NCI-H128 (cell line): ENCODE measurements at regions not wholly inside any gene's neighbourhood (a gene's known extent, or its start where the extent isn't known, plus 50 kb on each side); places are given as distances from the start of the nearest gene placed in this dataset.
"Not testable (repeated sequence)": the region's sequence is repeated elsewhere in the genome, so short reads cannot be mapped to it uniquely, and the experiment has no call there.

Source experiments
- DNase-seq: peaks from one replicate; lab custom pipeline; 2025; ENCODE audit not compliant: unreplicated experiment; lab: John Stamatoyannopoulos, UW

DNA sequence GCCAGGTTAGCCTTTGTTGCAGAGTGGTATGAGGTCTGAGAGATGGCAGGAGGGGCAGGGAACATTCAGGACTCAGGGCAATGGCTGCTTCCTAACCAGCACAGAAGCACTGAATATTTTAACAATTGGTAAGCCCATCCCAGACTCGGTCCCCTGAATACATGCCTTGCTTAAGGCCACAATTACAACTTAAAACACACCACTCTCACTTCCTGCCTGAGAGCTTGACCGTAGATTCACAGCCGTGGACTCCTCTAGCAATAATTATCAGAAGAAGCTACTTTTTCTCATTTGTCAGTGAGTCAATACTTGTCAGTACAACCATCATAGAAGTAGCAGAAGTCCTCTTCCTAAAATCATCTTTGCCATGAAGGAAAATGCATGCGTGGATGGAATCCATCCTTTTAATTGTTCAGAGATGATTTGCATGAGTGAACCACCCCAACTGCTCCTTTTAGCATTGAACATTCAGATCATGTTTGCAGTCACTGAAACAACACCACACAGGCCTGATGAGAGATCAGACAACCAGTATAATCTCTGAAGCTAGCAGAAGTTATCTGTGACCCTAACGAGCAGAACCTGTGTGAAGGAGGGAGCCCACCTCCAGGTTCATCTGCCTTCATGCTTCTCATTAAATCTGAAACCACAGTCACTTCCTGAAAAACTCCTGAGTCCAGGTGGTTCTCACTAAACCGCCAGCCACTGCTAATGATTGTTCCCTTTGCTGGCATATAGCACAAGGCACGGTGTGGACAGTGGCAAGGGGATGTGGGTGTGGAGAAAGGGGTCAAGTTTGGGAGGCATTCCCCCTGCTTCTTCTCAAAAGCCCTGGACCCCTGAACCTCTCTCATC, 333.9 kb upstream of the CNR1 start:
- DNase-seq, result no peak

DNA sequence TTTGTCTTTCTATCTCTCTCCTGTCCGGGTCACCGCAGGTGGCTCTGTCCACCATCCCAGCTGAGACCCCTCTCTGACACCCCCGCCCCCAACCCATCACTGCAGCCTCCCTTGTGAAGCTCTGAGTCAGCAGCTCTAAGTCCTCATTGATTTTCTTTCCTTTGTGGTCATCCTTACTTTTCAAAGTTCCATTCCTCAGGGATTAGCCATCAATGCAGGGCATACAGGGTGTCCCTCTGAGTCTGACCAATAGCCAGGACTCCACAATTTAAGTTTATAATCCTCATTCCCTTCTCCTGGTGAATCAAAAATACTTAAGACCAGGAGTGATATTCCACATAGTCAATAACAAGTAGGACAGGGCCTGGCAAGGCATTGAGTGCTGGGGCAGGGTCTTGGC, 333.3 kb upstream of the CNR1 start:
- no peak for DNase-seq

DNA sequence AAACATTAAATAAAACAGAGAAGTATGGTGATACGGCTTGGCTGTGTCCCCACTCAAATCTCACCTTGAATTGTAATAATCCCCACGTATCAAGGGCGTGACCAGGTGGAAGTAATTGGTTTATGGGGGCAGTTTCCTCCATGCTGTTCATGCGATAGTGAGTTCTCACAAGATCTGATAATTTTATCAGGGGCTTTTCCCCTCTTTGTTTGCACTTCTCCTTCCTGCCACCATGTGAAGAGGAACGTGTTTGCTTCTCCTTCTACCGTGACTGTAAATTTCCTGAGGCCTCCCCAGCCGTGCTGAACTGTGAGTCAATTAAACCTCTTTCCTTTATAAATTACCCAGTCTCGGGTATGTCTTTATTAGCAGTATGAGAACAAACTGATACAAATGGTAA, 331.3 kb upstream of the CNR1 start:
- DNase-seq, result not testable (repeated sequence)

DNA sequence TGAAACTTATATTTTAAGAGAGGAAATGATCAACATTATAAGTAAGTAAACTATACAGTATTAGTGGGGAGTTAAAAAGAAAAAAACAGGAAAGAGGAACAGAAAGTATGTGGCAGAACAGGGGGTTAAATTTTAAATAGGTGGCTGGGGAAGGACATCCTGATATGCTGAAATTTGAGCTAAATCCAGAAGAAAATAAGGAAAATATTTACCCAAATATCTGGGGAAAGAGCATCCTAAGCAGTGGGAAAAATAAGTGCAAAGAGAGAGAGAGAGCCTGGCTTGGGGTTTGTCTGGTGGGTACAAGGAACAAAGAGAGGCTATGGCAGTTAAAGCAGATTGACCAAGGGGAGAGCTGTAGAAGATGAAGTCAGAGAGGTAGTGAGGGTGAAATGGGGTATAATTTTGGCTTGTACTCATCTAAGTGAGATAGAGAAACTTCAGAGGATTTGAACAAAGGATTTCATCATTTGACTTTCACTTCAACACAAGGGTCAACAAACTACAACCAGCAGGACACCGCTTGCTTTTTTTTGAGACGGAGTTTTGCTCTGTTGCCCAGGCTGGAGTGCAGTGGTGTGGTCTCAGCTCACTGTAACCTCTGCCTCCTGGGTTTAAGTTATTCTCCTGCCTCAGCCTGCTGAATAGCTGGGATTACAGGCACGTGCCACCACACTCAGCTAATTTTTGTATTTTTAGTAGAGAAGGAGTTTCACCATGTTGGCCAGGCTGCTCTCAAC, 328.4 kb upstream of the CNR1 start:
- DNase-seq, result no peak

DNA sequence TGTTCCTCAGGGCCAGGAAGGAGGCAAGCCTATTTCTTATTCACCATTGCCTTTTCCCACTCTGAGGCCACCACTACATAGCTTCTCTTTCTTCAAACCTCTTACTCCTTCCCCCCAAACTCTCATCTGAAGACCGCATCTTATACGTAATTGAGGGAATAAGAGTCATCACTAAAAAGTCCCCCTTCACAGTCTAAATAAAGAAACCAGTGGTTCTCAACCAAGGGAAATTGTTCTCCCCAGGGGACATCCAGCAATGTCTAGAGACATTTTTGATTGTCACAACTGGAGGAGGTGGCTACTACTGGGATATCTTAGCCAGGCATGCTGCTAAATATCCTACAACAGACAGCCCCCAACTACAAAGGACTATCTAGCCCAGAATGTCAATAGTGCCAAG, 327.6 kb upstream of the CNR1 start:
- no peak for DNase-seq

DNA sequence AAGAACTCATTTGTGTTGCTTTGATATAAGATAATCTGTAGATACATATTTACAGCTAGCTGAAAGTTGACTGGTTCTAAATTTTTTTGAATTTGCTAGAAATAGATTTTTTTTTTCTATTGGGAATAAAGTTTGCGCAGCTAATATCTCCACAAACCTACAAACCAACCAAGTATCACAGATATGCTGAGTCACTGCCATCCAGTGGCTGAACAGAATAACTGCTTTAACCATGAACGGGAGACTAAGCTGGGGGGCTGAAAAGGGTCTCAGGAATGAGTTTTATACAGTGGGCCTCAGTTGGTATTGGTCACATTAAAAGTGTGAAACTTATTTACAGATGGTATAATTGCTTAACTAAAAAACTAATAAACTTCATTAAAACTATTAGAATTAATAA, 326.7 kb upstream of the CNR1 start:
- DNase-seq, result no peak

DNA sequence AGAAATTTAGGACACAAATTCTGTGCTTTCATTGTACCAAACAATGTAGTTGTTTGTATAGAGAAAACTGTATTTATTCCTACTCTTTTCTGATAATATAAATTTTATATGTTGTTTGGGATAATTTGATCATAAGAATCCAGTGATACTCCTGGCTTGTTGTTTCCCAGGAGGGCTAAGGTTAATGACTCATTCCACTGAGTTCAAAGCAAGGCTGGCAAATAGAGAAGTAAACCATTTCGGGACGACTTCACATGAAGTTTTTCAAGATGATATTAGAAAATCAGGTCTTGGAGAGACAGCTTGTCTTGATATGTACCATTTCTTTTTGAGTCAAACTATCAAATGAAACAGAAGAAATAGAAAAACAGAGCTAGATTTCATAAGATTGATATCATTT, 326.1 kb upstream of the CNR1 start:
- DNase-seq, result no peak

DNA sequence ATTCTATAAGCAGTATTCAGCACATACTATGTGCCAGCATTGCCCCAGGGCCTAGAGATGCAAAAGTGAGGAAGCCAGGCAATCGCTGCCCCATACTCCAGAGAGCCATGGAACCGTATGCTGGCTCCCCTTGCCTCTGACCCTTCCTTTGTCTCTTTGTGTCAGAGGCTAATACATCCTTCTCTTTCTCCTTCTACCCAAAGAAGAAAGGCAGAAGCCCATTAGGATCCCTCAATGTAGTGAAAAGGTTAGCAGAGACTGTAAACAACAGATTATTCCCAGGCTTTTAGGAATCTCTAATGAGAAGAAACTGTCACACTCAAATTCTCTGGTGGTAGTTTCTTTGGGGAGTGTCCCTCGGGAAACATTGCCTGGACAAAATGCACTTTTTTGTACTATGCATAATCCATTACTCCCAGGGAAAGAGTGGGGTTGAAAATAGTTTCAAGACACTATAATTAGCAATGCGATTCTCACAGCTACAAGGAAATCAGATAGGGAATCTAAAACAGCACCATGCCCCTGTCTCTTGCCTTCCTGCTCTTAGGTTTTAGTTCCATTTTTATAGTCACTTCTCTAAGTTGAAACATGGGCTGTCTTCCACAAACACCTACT, 325.2 kb upstream of the CNR1 start:
- DNase-seq, result no peak

DNA sequence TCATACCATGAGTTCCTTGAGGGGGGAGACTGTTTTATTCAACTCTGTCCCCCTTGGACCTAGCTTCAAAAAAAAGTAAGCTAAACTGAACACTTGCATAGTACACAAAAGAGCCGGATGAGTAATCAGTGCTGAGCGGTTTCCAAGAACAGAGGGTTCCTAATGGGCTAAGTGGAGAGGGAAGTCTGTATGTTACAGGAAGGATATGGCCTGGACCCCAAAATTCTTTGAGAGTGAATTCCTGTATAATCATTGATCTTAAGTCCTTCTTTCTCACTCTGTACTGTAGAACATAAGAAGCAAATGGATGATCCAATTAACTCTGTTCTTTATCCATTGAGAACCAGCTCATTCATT, 324.7 kb upstream of the CNR1 start:
- DNase-seq, result no peak

DNA sequence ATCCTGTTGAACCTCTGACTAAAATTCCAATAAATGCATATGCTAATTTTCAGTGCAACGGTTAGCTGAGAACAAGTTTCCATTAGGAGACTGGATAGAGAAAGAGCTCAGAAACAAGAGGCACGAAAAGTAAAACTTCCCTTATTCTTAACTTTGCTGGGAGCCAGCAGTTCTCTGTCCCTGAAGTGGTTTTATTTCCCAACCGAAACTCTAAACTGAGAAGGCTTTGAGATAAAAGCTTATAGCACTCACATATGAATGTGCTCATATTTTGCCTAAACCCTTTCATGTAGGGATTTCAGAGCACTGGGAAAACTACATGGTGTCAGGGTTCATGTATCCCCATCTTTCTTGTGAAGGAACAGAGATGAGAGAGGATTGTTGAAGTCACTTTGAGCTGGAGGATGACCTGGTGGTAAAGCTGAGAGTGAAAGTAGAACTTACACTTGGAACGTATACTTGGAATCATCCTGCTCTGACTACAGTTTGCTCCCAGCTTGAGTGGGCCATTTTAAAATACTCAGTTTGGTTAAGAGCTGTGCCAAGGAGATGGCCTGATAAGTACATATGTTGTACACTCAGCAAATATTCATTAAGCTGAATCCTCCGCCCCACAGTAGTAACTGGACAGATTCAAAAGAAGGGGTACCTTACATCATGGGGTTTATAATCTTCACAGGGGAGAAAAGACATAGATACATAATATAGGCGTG, 324.2 kb upstream of the CNR1 start:
- DNase-seq, result no peak

DNA sequence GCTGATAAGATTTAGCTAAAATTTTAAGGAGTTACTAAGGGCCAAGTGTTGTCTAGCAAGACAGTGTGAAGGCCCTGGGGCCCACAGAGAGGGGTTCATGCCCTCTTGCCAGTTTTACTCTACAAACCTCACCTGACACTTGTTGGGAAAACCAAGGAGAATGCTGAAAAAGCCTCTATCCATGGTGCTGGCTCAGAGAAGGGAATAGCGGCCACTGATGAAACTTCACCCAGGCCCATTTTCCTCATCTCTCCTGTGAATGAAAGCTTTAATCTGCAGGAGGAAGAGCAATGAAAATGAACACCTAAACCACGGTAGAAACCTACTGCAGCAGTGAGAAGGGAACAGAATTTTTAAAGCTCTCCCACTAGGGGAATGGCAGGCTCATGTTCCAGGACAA, 317.3 kb upstream of the CNR1 start:
- DNase-seq, result no peak

DNA sequence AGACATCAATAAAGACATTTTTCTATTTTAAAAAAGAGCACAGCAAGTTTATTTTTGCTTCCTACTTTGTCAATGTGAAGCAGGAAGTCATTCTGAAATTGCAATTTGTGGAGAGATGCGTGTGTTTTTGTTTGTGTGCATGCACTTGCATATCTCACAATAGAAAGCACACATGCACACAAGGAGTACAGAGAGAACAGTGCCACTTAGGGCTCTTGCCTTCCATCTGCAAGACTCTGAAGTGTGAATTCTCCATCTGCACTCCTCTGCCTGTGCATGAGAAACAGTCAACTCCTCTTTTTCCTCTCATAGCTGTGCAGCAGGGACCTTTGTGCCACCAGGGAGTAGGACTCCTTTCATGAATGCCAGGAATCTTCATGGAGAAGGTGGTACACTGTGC, 316.3 kb upstream of the CNR1 start:
- DNase-seq, result no peak

DNA sequence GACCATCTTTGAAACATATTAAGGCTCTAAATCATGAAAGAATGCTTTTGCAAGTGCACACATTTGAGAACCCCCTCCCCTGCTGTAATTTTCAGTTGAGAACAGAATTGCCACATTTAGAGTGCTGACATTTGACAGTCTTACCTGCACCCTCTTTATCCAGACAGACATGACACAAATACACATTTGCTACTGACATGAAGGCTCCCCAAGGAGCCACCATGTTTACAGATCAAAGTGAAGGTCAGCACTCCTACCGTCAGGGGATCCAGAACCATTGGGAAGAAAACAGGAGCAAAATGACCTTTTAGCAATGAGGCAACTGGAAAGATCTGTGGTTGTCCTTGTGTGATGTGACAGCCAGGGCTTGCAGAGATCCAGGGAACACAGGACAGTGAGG, 315.4 kb upstream of the CNR1 start:
- no peak for DNase-seq

DNA sequence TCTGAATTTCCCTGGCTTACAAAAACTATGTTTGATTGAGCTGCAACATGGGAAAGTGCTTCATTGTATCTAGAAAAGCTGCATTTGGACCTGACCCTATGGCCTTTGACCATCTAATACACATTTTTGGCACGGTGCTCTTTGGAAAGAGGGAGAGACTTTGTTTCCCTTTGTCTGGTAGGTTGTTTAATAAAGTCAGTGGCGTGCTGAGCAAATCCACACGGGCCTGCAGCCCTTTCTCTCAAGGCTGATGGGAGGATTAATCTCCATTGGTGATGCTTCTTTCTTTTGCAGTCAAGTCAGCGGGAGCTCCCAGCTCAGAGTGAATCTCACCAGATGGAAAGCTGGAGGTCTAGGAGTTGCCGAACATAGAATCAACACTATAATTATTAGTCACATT, 314.7 kb upstream of the CNR1 start:
- no peak for DNase-seq

DNA sequence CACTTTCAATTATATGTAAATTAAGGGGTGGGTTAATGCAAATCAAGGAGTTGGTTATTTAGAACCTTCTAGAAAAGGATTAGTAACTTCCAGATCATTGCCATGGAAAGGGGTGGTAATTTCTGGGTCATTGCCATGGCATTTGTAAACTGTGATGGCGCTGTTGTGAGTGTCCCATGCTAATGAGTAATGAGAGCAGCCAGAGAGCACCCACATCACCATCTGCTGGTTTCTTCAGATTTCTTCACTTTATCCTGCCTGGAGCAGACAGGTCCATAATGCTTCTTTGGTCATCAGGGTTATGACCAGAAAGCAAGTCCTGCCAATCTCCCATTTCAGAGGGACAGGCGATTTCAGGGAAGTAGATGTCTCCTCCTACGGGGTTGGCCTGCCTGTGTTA, 311.3 kb upstream of the CNR1 start:
- no peak for DNase-seq

DNA sequence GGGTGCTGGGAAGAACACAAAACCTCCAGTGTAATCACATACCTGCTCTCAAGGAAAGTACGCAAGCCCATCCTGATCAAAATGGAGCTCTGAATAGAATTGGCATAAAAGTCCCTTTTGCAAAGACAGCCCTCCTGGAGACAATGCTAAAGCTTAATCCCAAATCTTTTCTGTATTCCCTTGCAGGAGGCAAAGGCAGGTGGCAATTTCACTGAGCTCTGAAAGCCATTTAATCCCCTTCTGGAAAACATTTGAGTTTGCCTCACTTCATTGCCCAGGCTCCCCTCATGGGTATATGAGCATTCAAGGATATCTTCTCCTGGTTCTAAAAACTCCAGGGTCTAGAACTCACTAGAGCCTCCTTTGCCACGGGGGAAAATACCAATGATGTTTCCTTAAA, 310.2 kb upstream of the CNR1 start:
- no peak for DNase-seq

DNA sequence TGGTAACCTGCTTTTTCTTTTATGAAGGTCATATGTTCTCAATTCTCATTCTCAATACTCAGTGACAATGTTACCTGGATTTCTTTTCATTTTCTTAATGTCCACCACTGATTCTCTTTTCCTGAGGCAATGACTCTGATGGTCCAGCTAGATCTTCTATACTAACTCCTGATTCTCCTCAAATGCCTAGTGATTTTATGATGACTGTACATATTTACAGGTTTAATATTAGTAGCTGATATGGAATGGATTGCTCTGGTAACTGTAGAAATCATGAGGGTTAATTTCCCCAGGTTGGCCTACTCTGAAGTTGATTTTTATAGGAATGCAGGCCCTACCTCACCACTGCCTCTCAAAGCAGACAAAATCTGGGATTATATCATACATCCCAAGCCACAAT, 308.6 kb upstream of the CNR1 start:
- DNase-seq, result no peak

DNA sequence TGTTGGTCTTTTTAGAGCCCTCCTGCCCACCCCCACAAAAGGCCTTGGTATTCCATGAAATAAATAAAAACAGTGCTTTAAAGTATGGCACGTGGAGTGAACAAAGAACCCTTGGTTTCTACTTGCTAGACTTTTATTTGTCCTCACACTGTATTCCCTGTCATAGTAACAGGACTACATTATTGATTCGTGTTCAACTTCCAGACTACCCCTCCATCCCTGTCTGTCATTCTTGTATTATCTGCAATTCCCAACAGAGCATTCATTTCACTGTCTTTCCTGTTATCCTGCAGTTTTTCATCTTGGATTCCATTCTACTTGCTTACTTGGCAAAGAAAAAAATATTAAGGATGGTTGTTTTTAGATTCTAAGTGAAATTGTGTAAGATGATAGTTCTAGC, 307.4 kb upstream of the CNR1 start:
- no peak for DNase-seq

DNA sequence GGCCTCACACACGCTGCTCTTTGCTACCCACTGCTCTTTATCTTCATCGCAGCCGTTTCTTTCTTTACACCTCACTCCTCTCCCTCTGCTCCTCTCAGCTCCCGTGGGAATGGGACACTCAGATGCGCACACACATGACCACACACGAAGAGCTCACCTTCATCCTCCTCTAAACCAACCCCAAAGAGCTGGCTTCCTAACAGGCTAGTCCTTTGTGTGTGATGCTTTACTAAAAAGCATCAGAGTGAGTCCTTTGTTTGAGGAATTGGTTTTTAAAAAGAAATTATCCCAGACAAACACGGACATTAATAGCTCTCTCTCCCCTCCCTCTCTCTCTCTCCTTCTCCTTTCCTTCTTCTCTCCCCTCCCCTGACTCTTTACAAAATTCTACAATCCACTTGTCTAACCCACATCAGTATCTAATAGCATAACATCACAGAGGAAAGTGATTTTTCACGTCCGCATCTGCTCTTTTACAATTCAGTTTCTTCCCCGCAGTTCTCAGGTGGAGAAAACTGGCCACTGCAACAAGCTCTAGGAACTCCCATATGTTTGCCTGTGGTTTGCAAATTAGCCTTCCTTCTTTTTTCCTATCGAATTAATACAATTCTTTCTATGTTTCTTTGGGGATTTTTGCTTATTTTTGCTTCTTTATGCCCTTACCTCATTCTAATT, 306.8 kb upstream of the CNR1 start:
- no peak for DNase-seq

DNA sequence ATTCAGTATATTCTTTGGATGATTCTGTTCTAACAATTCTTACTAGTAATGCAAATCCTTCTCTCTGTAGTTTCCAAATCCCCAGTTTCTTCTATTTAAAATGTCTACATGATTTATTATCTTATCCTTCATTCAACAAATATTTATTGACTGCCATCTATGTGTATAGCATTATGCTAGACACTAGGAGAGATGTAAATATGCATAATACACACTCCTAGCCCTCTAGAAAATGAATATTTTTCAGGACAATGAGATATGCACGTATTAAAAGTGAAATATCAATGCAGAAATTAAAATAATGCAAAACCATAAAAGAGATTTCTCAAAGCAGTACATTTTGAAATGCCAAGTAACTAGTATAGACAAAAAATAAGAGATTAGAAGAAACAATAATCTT, 293.5 kb upstream of the CNR1 start:
- no peak for DNase-seq

DNA sequence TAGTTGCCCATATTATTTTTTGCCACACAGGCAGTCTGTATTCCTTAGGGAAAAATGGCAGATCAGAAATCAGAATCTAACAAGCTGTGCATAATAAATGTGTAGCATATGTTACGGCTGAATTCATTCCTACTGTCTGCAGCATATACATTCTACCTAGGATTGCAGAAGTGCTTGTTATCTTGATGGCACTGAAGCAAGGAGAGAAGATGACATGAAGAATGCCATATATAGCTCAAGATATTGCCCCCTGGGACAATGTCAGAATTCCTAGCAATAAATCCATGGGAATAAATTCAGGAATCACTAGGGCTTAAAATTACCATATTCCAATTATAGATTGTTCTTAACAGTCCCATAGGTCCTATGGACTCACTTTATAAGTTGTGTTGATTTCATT, 293.0 kb upstream of the CNR1 start:
- no peak for DNase-seq
